GM21825 (cell line): ENCODE measurements at regions not wholly inside any gene's neighbourhood (a gene's known extent, or its start where the extent isn't known, plus 50 kb on each side); places are given as distances from the start of the nearest gene placed in this dataset.
A peak's percentile ranks its signal among the peaks of the same experiment; 100 is the strongest.

Experiments
- ATAC-seq: cut with Tn5 transposase; IDR thresholded peaks from one replicate; pipeline ENCODE4 v1.9.1; 2021; ENCODE audit warnings: mild to moderate bottlenecking, moderate library complexity; ENCODE audit not compliant: unreplicated experiment

DNA sequence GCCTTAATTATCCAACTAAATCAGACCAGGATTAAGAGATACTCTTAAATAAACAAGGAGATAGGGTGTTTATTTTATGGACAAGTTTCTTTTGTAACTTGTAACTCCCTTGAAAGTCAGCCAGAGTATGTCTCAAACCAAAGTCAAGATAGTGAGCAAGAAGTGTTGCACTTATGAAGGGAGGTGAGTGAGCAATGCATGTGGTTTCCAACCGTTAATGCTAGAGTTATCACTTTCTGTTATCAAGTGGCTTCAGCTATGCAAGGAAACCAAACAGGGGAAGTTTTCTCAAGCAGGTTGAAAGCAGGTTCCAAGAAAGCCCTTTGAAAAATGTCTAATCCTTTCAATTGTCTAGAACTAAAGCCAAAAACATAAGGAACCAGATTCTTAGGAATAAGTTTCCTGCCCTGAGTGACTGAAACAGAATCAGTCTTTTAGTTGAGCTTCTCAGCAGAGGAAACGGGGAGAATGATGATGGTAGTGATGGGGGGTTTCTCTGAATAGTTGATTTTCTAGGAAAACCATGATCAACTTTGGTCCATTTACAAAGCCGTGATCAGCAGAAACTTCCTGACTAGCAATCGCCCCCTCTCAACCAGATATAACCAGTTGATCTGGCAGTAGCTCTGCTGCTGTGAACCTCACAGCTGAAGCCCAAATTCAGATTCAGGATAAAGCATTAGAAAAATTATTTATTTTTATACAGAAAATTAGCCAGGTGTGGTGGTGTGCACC is 128.4 kb downstream of the DAD1 start:
- peak; percentile 45 for ATAC-seq

DNA sequence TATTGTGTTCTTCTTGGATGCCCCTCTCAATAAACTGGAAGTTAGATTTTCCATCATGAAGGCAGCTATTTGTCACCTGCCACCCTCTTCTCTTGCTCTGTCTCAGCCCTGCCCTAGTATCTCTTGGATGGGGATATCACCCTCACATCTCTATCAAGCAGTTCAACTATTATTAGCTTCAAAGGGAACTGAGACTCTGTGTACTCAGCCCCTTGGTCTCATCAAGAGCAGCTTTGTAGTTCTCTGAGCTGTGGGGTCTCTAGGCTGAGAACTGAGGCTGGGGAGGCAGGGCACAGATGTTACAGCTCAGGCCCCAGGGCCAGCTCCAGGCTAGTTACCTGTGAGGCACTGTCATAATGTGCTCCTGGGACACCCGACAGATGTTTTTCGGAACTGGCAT is 130.3 kb downstream of the DAD1 start:
- no peak for ATAC-seq

DNA sequence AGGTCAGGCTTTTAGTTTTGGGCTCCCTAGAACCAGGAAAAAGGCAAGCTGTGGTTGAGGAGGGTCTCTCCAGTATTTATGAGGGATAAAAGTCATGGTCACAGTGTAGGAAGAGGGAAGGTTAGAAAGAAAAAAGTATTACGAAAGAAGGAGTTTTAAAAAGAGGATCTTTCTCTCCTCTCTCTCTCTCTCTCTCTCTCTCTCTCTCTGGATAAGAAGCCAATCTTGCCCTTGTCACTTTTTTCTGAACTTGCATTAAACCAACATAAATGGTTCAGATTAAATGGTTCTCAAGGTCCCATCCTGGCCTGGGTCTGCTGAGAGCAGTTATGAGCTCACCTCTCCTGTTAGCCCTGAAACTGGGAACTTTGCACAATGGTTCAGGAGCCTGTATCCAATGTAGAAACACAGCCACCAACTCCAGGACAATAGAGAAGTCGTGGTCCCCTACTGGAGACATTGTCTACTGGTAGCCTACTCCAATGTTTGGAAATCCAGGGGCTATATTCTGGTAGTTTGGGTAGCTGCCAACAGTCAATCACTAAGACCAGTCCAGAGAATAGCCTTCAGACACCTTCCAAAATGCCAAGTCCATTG is 131.9 kb downstream of the DAD1 start:
- no peak for ATAC-seq

DNA sequence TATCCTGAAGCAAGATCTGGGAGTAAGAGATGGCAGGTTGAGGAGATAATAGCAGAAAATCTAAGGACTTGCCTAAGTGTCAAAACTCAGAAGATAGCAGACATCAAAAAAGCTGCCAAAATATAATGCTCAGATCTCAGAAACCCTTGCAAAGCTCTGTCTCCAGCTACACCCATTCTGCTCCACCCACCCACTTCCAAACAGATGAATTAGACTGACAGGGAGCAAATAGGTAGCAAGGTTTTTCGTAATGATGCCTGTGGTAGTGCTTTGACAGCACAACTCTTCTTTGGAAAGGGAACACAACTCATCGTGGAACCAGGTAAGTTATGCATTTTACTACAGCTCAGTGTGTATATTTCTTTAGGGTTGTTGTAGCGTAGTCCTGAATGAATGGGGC is 132.6 kb downstream of the DAD1 start:
- no peak for ATAC-seq

DNA sequence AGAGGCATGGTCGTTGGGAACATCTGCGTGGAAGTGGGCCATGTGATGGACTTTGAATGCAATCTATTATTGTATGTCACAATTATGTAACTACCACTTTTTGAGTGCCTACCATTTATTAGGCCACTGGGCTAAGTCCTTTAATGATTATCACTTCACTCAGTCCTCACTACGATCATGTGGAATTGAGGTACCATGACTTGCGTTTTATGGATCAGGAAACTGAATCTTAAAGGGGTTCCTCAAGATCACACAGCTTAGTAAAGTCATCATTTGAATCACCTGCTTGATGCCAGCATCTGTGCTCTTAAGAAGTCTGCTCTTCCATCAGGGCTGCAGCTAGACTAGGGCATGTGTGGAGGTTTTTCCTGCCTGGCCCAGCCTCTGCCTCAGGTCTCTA is 136.7 kb downstream of the DAD1 start:
- no peak for ATAC-seq

DNA sequence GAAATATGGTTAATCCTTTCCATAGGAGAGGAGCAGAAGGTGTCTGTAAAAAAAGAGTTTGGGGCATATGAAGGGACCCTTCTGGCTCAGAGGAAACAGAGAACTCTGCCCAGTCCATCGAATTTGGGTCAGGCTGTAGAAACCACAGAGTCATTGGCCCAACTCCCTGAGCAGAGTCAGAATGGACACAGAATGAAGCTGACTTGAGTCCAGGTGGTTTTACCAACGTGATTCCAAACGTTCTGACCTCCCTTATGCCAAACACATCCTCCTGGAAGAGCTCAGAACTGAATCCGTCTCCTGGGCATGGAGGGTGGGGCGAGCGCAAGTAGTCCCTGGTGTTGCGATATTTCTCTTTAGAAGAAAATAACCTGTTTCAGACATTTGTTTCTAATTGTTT is 138.8 kb downstream of the DAD1 start:
- no peak for ATAC-seq

DNA sequence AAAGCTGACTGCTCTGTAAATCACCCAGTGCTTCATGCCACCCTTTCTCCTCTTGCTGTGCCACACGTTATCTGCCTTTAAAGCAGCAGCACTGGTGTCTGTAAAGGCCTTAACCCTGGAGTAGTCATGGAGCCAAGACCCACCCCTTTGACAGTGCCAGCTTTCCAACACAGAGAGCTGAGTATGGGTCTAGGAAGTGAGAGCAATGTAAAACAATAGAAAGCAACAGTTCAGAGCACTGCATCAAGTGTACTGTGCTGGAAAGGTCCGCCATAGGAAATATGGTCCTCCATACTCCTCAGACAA is 139.5 kb downstream of the DAD1 start:
- ATAC-seq: no peak

DNA sequence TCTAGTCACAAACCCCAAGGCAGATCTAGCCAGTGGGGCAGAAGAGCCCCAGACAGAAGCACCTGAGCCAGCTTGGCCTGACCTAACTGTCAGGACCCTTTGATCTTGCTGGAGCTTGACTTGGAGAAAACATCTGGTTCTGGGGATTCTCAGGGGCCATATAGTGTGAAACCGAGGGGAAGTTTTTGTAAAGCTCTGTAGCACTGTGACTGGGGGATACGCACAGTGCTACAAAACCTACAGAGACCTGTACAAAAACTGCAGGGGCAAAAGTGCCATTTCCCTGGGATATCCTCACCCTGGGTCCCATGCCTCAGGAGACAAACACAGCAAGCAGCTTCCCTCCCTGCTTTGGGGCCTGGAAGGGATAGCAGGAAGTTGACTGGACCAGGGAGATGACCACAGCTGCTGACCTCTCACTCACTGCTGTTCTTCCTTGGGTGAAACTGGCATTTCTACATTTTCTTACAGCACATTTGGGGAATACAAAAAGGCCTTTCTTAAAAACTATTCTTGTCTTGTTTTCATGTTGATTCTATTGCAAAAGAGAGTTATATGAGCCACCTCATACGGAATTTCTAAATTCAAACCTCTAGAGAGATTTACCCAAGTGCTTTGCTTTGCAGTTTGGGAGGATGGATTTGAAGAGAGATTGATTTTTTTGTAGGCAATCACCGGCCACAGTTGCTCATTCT is 140.0 kb downstream of the DAD1 start:
- peak; percentile 49 for ATAC-seq

DNA sequence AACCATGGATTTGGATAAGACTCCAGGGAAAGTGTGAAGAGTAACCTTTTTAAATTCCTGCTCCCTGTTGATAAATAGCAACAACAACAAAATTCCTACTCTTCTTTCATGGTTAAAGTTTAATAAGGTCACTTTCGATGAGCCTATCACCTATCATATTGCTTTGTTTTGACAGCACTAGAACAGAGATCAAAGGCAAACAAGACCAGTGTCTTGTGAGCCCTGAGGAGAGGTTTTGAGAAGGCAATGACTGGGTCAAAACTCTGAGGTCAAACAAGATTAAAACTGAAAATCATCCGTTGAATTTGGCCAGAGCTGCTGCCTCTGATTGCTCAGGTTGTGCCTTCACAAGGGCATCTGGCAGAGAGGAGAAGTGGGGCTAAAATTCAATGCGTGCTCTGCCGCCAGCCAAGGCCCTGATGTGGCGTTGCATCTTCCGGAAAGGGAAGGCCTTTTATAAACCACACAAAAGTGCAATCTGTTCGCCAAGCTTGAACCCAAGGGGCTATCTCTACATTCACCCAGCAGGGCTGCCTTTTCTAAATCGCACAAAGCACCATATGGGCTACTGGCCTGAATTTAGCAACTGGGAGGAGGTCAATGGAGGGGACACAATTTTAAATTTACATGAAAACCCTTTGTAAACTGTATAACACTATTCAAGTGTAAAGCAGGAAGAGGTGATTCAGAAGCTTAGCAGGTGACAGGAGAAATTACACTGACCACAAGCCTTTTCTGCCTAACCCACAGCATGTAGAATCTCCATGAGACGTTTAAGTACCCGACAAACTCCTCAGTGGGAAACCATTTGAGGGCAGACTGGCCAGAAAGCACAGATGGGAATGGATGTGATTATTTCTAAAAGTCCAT is 140.8 kb downstream of the DAD1 start:
- peak; percentile 63 for ATAC-seq

DNA sequence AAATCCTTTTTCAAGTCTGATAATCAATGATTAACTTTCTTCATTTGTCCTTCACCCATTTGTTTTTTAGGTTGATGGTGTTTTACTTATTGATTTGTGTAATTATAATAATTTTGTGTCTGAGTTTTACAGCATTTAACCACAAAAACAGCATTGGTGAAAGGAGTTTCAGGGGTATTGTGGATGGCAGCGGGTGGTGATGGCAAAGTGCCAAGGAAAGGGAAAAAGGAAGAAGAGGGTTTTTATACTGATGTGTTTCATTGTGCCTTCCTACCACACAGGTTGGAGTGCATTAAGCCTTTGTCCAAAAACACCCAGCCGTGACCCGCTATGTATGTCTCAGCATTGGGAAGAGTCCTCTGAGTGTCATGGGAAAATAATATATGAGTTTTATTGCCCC is 150.3 kb downstream of the DAD1 start:
- ATAC-seq: no peak

DNA sequence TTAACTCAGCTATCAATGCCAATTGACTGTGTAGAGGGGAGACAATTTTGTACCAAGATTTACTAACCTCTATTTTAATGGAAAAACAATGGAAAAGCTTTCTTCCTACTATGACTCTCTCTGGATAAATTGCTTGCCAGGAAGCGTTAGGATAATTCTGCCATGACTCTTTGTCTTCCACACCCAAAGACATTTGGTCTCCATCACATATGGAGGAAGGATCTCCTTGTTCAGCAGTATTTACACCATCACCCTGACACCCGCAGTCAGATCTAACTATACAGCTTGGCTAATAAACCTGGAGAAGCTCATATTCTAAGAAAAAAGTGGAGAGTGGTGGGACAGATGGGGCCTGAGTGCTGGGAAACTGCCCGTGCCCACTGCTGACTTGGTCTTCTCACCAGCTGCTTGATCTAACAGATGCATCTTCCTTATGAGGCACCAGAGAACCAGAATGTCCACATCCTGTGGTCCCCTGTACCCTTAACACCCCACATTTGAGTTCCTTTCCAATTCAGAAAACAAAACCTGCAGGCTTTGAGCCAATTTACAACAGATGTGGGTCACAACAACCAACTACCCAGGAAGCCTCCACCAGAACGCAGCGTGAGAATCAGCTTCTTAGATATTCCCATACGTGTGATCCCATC is 154.0 kb downstream of the DAD1 start:
- ATAC-seq: no peak

DNA sequence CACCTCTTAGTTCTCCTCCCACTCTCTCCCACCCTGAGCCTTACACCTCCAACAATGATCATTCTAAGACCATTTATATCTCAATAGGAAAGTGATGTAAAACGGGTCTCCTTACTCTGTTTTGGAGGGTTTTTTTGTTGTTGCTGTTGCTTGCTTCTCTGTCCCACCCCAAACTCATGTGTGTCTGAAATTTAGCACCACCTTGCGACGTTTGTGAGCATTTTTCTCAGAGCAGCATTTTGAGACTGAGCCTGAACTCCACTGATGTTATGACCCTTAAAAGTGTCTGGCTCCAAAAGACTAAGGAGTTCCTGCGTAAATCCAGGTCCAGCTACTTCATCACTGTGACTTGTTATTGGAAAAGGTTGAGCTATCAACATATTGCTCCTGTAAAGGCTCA is 155.0 kb downstream of the DAD1 start:
- no peak for ATAC-seq

DNA sequence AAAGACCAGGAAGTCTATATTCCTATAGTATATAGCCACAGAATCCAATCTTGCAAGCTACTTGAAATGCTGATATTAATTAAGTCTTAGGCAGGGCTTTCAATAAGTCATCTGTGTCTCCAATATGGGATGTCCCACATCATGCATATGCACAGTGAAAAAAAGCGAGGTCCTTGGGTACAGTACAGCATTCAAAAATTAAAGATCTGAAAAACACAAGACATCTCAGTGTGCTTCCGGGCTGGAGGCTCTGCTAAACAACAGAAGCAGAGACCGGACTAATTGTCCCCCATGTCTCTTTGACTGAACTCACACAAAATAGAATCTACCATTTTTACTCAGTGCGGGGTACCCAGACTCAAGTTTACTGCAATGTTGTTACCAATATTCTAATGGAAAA is 156.0 kb downstream of the DAD1 start:
- ATAC-seq: no peak

DNA sequence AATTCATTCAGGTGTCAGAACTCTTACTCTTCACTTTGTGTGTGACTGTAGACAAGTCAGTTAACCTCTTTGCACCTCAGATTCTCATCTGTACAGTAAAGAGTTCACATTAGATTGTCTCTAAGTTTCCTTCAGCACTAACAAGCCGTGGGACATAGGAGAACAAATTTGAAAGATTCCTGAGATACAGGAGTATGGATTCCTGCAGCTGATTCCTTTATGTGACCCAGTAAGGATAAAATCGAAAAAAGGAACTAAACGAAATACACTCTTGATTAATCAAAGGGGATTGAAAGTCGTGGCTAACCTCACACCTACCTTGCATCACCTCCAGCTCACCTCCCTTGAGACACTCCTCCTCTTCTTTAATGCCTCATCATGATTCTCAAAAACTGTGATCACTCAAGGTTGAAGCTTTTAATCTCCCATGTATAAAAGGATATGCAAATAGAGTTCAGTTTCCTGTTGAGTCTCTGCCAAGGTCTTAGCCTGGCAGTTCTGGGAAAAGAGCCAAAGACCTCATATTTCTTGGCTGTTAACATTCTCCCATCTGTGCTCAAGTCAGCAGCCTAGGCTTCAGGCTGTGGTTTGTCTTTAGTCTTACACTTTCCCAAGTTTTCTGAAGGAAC is 156.6 kb downstream of the DAD1 start:
- ATAC-seq: no peak

DNA sequence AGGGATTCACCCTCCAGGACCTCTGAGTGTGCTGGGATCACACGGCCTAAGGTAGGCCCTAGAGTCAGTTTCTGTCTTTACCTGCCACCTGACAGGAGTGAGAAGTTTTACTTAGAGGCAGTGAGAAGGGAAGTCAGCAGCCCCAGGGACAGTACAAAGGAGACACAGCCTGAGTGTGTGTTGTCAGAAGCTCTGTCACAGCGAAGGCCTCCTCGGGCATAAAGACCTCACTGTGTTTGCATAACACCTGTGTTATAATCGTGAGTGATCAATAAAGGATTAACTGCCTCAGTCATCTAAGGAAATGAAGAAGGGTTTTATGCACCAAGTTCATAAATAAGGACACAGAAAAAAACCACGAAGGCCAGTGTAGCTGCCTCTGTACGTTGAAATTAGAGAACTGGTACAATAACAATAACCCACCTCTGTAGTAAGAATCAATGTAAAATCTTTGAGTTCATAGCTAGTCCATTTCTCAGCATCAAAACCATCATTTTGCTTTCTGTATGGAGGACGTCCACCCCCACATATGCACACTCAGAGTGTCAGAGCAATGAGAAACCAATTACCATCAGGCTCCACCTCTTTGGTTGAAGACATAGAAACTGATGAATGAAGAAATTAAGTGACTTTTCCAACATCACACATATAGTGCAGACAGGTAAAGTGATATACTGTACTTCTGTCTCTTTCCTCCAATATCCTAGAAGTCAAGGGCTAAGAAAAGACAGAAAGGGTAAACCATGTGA is 159.3 kb downstream of the DAD1 start:
- ATAC-seq: no peak

DNA sequence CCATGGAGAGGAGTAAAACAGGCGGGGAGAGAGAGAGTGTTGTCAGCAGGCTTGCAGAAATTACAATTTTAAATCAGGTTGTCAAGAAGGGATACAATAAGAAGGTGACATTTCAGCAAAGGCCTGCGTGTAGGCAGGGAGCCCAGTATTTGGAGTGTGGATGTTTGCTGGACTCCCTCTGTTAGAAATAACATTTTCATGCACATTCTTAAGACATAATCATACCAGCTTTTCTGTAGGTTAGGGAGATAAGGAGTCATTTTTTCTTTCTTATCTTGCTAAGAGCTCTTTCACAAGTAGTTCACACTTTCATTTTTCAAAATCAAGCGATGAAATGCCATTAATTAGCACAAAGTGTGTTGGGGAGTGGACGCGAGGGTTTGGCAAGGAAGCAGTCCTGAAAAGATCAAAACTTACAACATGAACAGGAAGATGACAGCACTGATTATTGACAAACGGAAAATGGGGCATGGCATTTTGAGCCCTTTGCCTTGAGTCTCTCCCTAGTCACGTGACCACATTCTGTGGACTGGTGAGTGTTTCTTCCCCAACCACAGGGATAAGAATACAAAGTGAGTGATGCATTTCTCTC is 160.2 kb downstream of the DAD1 start:
- ATAC-seq: no peak

DNA sequence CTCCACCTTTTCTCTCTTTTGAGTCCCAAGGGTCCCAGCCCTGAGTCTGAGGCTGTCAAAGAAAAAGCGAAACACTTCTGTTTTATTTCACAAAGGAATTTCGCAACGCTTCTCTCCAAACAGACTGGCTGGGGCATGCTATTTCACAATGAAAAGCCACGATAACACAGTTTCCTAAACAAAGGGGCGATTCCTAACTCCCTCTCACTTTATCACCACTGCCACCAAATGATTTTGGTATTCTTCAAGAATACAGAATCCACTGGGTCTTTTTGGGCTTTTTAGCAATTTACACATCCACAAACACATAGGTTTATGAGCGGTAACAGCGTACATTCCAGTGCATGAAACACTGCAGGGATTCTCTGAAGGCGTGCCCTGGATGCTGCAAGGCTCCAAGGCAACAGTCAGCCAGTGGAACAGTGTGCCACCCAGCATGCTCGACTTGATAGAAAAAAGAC is 161.2 kb downstream of the DAD1 start:
- ATAC-seq: no peak

DNA sequence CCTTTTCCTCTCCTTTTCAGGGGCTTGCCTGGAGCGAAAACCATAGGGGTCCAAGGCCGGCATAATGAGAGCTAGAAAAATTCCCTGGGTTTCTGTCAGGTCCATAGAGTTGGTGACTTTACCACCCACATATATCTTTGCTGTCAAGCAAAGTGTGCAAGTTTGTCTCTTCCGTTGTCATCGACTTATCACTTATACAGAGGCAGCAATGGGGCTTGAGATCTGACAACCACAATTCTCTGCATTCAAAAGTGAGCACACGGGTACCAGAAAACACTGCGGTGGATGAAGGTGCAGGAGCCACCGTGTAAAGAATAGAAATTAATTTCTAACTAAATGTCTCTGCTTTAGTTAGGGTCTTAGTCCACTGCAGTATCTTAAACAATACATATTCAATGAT is 162.3 kb downstream of the DAD1 start:
- no peak for ATAC-seq

DNA sequence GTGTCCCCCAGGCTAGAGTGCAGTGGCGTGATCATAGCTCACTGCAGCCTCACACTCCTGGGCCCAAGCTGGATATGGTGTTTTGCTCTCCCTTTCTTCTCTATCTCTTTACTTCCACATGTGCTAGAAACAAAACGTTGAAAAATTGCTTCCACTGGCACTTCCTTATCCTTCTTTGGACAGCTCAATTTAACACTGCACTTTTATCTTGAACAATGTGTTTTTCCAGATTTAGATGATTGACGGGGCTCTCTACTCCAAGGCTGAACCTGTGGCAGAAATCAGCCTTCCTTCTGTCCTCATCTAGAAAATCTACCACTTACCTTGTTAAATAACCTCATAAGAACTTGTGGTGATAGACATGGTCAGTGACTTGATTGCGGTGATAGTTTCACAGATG is 165.1 kb downstream of the DAD1 start:
- no peak for ATAC-seq
